Karpas-422 (cell line): ENCODE measurements at regions not wholly inside any gene's neighbourhood (a gene's known extent, or its start where the extent isn't known, plus 50 kb on each side); places are given as distances from the start of the nearest gene placed in this dataset.

Experiments used
- DNase-seq: peaks from one replicate; pipeline ENCODE4 v3.0.0-alpha.2; 2015
- H2AFZ ChIP-seq: fragments of 200-600 bp; sonication (generic); 2 replicates; pipeline ENCODE4 v1.6.1; 2014; ENCODE audit warnings: antibody characterized with exemption, low read length, mixed read lengths
- H3K27ac ChIP-seq: fragments of 200-600 bp; sonication (generic); 2 replicates; pipeline ENCODE4 v1.5.1; 2014; ENCODE audit warnings: mild to moderate bottlenecking, low read length, moderate library complexity
- H3K27me3 ChIP-seq: fragments of 200-600 bp; sonication (generic); 2 replicates; pipeline ENCODE4 v1.6.1; 2014; ENCODE audit warnings: low read length, mixed read lengths
- H3K36me3 ChIP-seq: fragments of 200-600 bp; sonication (generic); 2 replicates; pipeline ENCODE4 v1.6.1; 2014; ENCODE audit warnings: low read length, mixed read lengths; ENCODE audit not compliant: insufficient read depth
- H3K4me1 ChIP-seq: fragments of 200-600 bp; sonication (generic); 2 replicates; pipeline ENCODE4 v1.6.1; 2014; ENCODE audit warnings: mild to moderate bottlenecking, low read length, mixed read lengths
- H3K4me2 ChIP-seq: fragments of 200-600 bp; sonication (generic); 2 replicates; pipeline ENCODE4 v1.6.1; 2014; ENCODE audit warnings: low read length, low read depth, mild to moderate bottlenecking; ENCODE audit not compliant: poor library complexity, severe bottlenecking
- H3K4me3 ChIP-seq: fragments of 200-600 bp; sonication (generic); 2 replicates; pipeline ENCODE4 v1.5.1; 2014; ENCODE audit warnings: mild to moderate bottlenecking, antibody characterized with exemption, low read length, mixed read lengths
- H3K79me2 ChIP-seq: fragments of 200-600 bp; sonication (generic); 2 replicates; pipeline ENCODE4 v1.6.1; 2014; ENCODE audit warnings: mild to moderate bottlenecking, low read length, mixed read lengths
- H3K9ac ChIP-seq: fragments of 200-600 bp; sonication (generic); 2 replicates; pipeline ENCODE4 v1.6.0; 2014; ENCODE audit warnings: low read length
- H3K9me2 ChIP-seq: fragments of 200-600 bp; sonication (generic), shearing (Covaris generic); replicated peaks from 2 replicates; pipeline ENCODE4 v1.6.0; 2014; ENCODE audit warnings: mild to moderate bottlenecking, low read length, moderate library complexity; ENCODE audit not compliant: insufficient read depth
- H3K9me3 ChIP-seq: fragments of 300-700, 200-600 bp; sonication (generic); 2 replicates; pipeline ENCODE4 v1.6.1; 2014; ENCODE audit warnings: low read length, mixed read lengths
- H4K20me1 ChIP-seq: fragments of 200-600 bp; sonication (generic); 2 replicates; pipeline ENCODE4 v1.6.1; 2014; ENCODE audit warnings: mild to moderate bottlenecking, antibody characterized with exemption, low read length, low read depth; ENCODE audit not compliant: insufficient read depth

DNA sequence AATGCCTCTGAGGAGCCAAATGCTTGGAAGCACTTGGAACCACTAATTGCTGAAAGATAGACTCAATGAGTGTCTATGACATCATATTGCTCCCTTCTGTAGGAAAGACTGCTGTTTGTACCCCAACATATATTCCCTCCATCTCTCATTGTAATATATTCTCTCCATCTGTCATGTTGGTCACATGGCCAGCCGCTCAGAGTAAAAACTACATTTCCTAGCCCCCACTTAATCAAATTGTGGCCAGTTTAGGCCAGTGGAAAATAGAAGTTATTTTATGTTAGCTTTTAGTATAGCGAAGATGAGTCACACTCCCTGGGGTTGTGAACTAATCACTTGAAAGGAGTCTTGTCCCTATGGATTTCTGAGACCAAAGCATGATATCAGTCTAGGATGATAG is 160.2 kb downstream of the HNMT start:
- no peak for DNase-seq
- no peaks in the 10 kb centered on the region for H3K27me3 ChIP-seq
- H3K9ac ChIP-seq, result no peak overlapping the region

DNA sequence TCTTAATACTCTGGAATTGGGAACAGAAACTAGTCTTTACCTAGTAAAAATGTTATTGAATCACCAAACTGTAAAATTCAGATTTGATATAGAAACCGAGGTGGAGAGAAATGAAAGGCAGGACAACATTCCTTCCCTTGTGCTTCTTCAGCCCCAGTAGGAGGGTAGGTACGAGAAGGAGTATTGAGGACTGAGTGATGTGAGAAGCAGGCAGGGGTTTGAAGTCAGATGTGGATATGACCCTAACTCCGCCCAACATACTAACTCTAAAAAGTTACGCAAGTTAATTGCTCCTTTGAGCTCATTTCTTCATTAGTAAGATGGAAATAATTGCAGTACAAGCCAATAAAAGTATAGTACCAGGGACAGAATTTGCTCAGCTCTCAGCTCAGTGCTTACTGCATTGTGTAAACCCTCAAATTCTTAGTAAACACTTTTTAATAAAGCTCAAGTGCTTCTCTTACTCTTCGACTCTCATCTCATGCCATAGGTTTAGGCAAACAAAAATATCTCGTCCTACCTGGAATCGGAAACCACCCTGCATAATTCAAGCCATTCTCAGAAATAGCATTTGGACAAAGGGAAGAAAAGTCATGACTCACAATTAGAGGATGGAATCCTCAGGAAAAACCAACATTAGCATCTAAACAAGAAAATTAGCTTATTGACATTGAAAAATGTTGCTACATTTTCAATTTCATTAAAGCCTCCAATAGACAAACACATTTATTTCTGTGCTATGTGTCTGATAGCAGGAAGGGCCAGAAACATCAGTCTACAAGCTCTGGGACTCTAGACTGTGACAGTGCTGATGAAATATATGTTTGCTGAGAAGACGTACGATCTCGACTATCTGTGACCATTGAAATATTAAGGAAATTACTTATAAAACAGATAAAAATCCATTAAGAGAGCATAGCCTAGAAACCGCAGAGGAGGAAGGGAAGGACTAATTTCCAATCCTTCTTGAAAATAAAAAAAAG is 161.3 kb downstream of the HNMT start:
- no peak overlapping the region for H3K9ac ChIP-seq
- H3K27me3 ChIP-seq, result no peaks in the 10 kb centered on the region
- DNase-seq, result no peak
- no peaks in the 10 kb centered on the region for H3K9me2 ChIP-seq
- no peaks in the 10 kb centered on the region for H4K20me1 ChIP-seq
- H2AFZ ChIP-seq, result no peak overlapping the region
- H3K4me3 ChIP-seq, result no peak overlapping the region
- no peaks in the 10 kb centered on the region for H3K79me2 ChIP-seq
- no peaks in the 10 kb centered on the region for H3K36me3 ChIP-seq
- no peak overlapping the region for H3K4me2 ChIP-seq
- no peak overlapping the region for H3K27ac ChIP-seq
- H3K9me3 ChIP-seq, result no peaks in the 10 kb centered on the region
- no peaks in the 10 kb centered on the region for H3K4me1 ChIP-seq

More for the DNA sequence above, 160.2 kb downstream of the HNMT start:
- Histone ChIP-seq H3K27ac (no peak overlapping the region), H3K9me2 (no peaks in the 10 kb centered on the region), H3K4me1 (no peaks in the 10 kb centered on the region), H3K4me3 (no peak overlapping the region), H3K4me2 (no peak overlapping the region), H3K79me2 (no peaks in the 10 kb centered on the region), H3K36me3 (no peaks in the 10 kb centered on the region), H4K20me1 (no peaks in the 10 kb centered on the region), H3K9me3 (no peaks in the 10 kb centered on the region), H2AFZ (no peak overlapping the region)

DNA sequence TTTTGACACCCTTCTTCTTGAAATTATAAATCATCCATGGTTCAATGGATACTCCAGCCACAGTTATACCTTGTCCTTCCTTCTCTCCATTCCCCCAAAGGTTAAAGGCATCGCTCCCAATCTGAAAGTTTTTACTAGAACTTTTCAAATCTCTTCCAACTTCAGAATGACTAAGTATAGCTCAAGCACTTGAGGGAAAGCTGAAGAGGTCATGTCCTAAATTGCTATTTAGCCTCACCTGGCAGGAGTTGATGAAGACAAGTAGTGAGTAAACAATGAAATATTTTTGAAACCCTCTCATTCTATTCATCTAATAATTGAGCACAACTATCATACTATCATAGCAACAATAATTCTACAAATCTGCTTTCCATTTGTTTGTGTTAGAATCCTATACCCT is 167.8 kb downstream of the HNMT start:
- Histone ChIP-seq H3K9me2 (no peaks in the 10 kb centered on the region), H3K4me3 (no peak overlapping the region), H3K4me2 (no peak overlapping the region), H3K9ac (no peak overlapping the region), H3K27ac (no peak overlapping the region), H4K20me1 (no peaks in the 10 kb centered on the region), H2AFZ (no peak overlapping the region), H3K9me3 (no peaks in the 10 kb centered on the region), H3K4me1 (no peaks in the 10 kb centered on the region), H3K36me3 (no peaks in the 10 kb centered on the region), H3K79me2 (no peaks in the 10 kb centered on the region), H3K27me3 (no peaks in the 10 kb centered on the region)
- DNase-seq, result no peak

DNA sequence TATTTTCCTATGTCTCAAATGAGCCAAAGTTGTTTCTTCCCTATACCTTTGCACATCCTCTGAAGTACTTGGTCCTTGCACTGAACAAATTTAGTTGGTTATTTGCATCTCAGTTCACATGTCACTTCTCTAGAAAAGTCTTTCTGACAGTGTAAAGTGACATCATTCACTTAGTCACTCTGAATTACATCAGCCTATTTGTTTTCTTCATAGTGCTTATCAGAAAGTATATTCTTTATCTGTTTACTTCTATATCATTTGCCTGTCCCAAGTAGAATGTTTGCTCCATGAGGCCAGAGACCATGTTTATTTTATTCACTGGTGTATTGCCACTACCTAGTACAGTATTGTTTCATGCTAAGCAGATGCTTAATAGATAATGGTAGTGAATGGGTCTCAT is 173.7 kb downstream of the HNMT start:
- Histone ChIP-seq H3K27ac (no peak overlapping the region), H3K9ac (no peak overlapping the region), H2AFZ (no peak overlapping the region), H4K20me1 (no peaks in the 10 kb centered on the region), H3K4me3 (no peak overlapping the region), H3K9me3 (no peaks in the 10 kb centered on the region), H3K4me2 (no peak overlapping the region), H3K27me3 (no peaks in the 10 kb centered on the region), H3K9me2 (no peaks in the 10 kb centered on the region), H3K79me2 (no peaks in the 10 kb centered on the region), H3K36me3 (no peaks in the 10 kb centered on the region), H3K4me1 (no peaks in the 10 kb centered on the region)
- DNase-seq, result no peak

DNA sequence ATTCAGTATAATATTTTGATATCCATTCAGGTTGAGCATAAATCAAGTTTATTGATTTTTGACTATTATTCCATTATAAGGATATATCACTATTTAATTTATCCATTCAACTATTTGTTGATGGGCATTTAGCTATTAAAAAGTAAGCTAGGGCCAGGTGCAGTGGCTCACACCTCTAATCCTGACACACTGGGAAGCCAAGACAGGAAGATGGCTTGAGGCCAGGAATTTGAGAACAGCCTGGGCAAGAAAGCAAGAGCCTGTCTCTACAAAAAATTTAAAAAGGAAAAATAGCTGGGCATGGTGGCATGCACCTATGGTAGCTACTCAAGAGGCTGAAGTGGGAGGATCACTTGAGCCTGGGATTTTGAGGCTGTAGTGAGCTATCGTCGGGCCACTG is 183.5 kb downstream of the HNMT start:
- no peaks in the 10 kb centered on the region for H3K9me2 ChIP-seq
- H3K4me3 ChIP-seq, result no peak overlapping the region
- H3K27ac ChIP-seq, result no peak overlapping the region
- H4K20me1 ChIP-seq, result no peaks in the 10 kb centered on the region
- no peaks in the 10 kb centered on the region for H3K79me2 ChIP-seq
- H3K36me3 ChIP-seq, result no peaks in the 10 kb centered on the region
- H3K4me1 ChIP-seq, result no peaks in the 10 kb centered on the region
- no peak overlapping the region for H3K4me2 ChIP-seq
- no peak overlapping the region for H2AFZ ChIP-seq
- no peaks in the 10 kb centered on the region for H3K27me3 ChIP-seq
- DNase-seq, result no peak
- H3K9me3 ChIP-seq, result no peaks in the 10 kb centered on the region
- no peak overlapping the region for H3K9ac ChIP-seq

DNA sequence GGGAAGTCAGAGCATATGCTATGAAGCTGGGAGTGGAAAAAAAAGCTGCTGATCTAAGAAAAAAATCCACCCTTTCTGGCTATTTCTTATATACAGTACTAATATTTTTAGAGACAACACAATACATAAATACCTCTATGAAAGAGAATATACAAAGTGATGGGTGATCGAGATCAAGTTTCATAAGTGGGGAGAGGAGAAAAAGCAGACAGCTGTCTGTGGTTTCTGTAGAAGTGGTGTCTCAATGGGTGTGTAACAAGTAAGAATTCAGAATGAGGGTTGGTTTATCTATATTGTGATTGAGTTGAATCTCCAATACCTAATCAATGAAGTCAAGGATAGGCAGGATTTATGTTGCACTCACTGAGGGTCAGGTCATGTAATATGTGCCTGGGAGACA is 191.0 kb downstream of the HNMT start:
- Histone ChIP-seq H3K36me3 (no peaks in the 10 kb centered on the region), H2AFZ (no peak overlapping the region), H3K4me3 (no peak overlapping the region), H3K9me2 (no peaks in the 10 kb centered on the region), H3K4me2 (no peak overlapping the region), H3K4me1 (no peaks in the 10 kb centered on the region), H3K27ac (no peak overlapping the region), H3K27me3 (no peaks in the 10 kb centered on the region), H4K20me1 (no peaks in the 10 kb centered on the region), H3K79me2 (no peaks in the 10 kb centered on the region), H3K9me3 (no peaks in the 10 kb centered on the region), H3K9ac (no peak overlapping the region)
- no peak for DNase-seq

DNA sequence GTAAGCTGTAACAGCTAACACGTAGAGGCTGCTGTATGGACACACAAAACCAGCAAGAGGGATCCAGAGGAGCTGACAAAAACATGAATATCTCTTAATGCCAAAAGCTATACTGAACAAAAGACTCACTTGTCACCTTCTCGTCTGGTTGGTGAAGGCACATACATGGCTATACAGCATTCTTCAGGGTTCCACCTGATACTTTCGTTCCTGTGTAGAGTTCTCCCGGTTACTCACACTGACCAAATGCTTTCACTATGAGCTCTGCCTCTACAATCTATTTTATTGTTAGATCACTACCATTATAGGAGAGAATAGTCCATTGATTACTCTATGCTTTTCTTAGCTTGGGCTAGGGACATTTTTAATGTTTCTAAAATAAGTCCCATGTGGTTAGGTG is 193.1 kb downstream of the HNMT start:
- H2AFZ ChIP-seq, result no peak overlapping the region
- no peak overlapping the region for H3K27ac ChIP-seq
- H3K9me3 ChIP-seq, result no peaks in the 10 kb centered on the region
- DNase-seq, result no peak
- H3K4me2 ChIP-seq, result no peak overlapping the region
- H3K4me3 ChIP-seq, result no peak overlapping the region
- no peaks in the 10 kb centered on the region for H3K27me3 ChIP-seq
- no peaks in the 10 kb centered on the region for H3K79me2 ChIP-seq
- H3K4me1 ChIP-seq, result no peaks in the 10 kb centered on the region
- H3K9ac ChIP-seq, result no peak overlapping the region
- no peaks in the 10 kb centered on the region for H4K20me1 ChIP-seq
- no peaks in the 10 kb centered on the region; the same call in 1 of the 2 replicates for H3K9me2 ChIP-seq
- H3K36me3 ChIP-seq, result no peaks in the 10 kb centered on the region

DNA sequence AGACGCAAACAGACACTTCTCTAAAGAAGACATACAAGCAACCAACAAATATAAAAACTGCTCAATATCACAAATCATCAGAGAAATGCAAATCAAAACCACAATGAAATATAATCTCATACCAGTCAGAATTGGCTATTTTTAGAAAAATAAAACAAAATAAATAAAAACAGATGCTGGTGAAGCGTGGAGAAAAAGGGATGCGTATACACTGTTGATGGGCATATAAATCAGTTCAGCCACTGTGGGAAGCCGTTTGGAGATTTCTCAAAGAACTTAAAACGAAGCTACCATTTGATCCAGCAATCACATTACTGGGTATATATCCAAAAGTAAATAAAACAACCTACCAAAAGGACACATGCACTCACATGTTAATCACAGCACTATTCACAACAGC is 206.2 kb downstream of the HNMT start:
- Histone ChIP-seq H3K27me3 (no peaks in the 10 kb centered on the region), H3K4me1 (no peaks in the 10 kb centered on the region), H3K27ac (no peak overlapping the region), H3K4me2 (no peak overlapping the region), H3K4me3 (no peak overlapping the region), H3K79me2 (no peaks in the 10 kb centered on the region), H3K36me3 (no peaks in the 10 kb centered on the region), H2AFZ (no peak overlapping the region), H4K20me1 (no peaks in the 10 kb centered on the region), H3K9me2 (no peaks in the 10 kb centered on the region), H3K9ac (no peak overlapping the region), H3K9me3 (no peaks in the 10 kb centered on the region; the same call in 1 of the 2 replicates)
- DNase-seq, result no peak
